SU-DHL-6 (cell line): ENCODE measurements at regions not wholly inside any gene's neighbourhood (a gene's known extent, or its start where the extent isn't known, plus 50 kb on each side); places are given as distances from the start of the nearest gene placed in this dataset.

Source experiments
- CTCF ChIP-seq: fragments of 200-600 bp; sonication (generic); IDR thresholded peaks from one replicate; pipeline ENCODE4 v1.5.1; 2017; ENCODE audit warnings: antibody characterized with exemption, mild to moderate bottlenecking, low read length, moderate library complexity; ENCODE audit not compliant: insufficient read depth, poor library complexity, severe bottlenecking
- EZH2phosphoT487 ChIP-seq: fragments of 200-600 bp; sonication (generic), shearing (Covaris generic); conservative IDR thresholded peaks from 2 replicates; pipeline ENCODE4 v1.6.1; 2018; ENCODE audit warnings: mild to moderate bottlenecking, antibody characterized with exemption, low read length, moderate library complexity, mixed read lengths

GRCh38 chr2:198659096-198659870 is 798.5 kb downstream of the SATB2 start:
- no peak for TF ChIP-seq CTCF
- no peak for TF ChIP-seq EZH2phosphoT487
